Calu3 (cell line): ENCODE measurements at regions not wholly inside any gene's neighbourhood (a gene's known extent, or its start where the extent isn't known, plus 50 kb on each side); places are given as distances from the start of the nearest gene placed in this dataset.

Source experiments
- BruUV-seq: library from RNA; stranded (reverse); fragments of 400-500 nt; replicated peaks from 2 replicates; lab custom pipeline; 2021; lab: Mats Ljungman, UMichigan
- CTCF ChIA-PET: fragments of 300-600 bp; sonication (Branson Sonifier 250); formaldehyde crosslinking; loops from one replicate; lab custom pipeline; 2022; ENCODE audit warnings: antibody characterized with exemption; lab: Charles Lee
- DNase-seq: peaks from one replicate; pipeline ENCODE4 v3.0.0; 2022
- H3K27ac Mint-ChIP-seq: one replicate; pipeline ENCODE4 v1.8.0; 2022; ENCODE audit warnings: mixed read lengths; ENCODE audit not compliant: unreplicated experiment
- H3K27me3 Mint-ChIP-seq: one replicate; pipeline ENCODE4 v1.8.0; 2022; ENCODE audit warnings: mixed read lengths; ENCODE audit not compliant: unreplicated experiment
- H3K36me3 Mint-ChIP-seq: one replicate; pipeline ENCODE4 v1.8.0; 2022; ENCODE audit warnings: mild to moderate bottlenecking, moderate library complexity, mixed read lengths; ENCODE audit not compliant: insufficient read depth, unreplicated experiment
- H3K4me1 Mint-ChIP-seq: one replicate; pipeline ENCODE4 v1.8.0; 2022; ENCODE audit warnings: mild to moderate bottlenecking, low read depth, mixed read lengths; ENCODE audit not compliant: unreplicated experiment
- H3K4me3 Mint-ChIP-seq: one replicate; pipeline ENCODE4 v1.8.0; 2022; ENCODE audit warnings: mild to moderate bottlenecking, low read depth, moderate library complexity, mixed read lengths; ENCODE audit not compliant: unreplicated experiment
- H3K9me3 Mint-ChIP-seq: one replicate; pipeline ENCODE4 v1.8.0; 2022; ENCODE audit warnings: low read depth, mixed read lengths; ENCODE audit not compliant: unreplicated experiment
- intact Hi-C: fragments of 100-400 bp; cut with micrococcal nuclease; formaldehyde crosslinking; loops from one replicate; pipeline ENCODE4 v1.10.0; 2022; ENCODE audit not compliant: unreplicated experiment
- TF ChIP-seq, protein P1 (sequence below): fragments of 200-600 bp; IDR thresholded peaks from one replicate; pipeline ENCODE4 v1.8.0; 2022; ENCODE audit warnings: antibody characterized with exemption; ENCODE audit not compliant: unreplicated experiment

DNA sequence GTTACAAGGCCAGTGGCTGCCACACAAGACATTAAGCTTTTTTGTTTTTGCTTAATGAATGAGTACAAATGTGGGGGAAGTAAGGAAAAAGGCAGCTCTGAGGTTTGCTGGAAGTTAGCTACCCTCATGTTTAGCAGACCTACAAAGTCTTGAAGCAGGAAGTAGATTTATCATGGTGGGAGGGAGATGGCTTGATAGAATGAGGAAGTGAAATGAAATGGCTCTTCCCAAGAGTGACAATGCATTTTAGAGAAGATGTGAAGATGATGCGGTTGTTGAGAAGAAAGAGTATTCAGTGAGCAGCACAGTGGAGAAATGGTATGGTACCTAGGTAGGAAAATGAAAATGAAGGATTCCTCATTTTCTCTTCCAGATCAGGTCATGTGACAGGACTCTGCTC is 108.0 kb downstream of the SLIT2 start:
- Mint-ChIP-seq H3K4me3 (no peak overlapping the region), H3K27ac (no peak overlapping the region), H3K4me1 (no peaks in the 10 kb centered on the region), H3K36me3 (no peaks in the 10 kb centered on the region), H3K9me3 (no peaks in the 10 kb centered on the region), H3K27me3 (no peaks in the 10 kb centered on the region)
- no peak for DNase-seq
- no TSS peak for BruUV-seq
- TF ChIP-seq, protein P1, sequence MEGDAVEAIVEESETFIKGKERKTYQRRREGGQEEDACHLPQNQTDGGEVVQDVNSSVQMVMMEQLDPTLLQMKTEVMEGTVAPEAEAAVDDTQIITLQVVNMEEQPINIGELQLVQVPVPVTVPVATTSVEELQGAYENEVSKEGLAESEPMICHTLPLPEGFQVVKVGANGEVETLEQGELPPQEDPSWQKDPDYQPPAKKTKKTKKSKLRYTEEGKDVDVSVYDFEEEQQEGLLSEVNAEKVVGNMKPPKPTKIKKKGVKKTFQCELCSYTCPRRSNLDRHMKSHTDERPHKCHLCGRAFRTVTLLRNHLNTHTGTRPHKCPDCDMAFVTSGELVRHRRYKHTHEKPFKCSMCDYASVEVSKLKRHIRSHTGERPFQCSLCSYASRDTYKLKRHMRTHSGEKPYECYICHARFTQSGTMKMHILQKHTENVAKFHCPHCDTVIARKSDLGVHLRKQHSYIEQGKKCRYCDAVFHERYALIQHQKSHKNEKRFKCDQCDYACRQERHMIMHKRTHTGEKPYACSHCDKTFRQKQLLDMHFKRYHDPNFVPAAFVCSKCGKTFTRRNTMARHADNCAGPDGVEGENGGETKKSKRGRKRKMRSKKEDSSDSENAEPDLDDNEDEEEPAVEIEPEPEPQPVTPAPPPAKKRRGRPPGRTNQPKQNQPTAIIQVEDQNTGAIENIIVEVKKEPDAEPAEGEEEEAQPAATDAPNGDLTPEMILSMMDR: no peak
- intact Hi-C loops: no loop called here
- CTCF ChIA-PET: no interaction called here

DNA sequence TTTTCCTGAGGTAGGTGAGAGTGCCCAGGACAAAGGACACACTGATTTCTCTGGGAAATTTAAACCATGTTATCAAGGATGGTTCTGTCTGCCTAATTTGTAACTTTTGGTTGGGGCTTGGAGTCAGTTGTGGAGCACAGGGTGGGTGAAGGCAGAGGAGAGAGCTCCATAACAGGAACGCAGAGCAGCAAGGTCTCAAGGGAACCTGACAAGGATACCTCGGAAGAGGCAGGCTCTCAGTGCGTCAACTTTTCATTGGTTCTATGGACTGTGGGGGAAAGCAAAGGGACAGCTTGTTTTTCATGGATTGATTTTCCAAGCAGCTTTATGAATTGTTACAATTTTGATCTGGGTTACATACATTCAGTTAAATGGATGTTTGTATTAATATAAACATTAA is 110.4 kb downstream of the SLIT2 start:
- Mint-ChIP-seq H3K27me3 (no peaks in the 10 kb centered on the region), H3K36me3 (no peaks in the 10 kb centered on the region), H3K27ac (no peak overlapping the region), H3K4me3 (no peak overlapping the region), H3K4me1 (no peaks in the 10 kb centered on the region), H3K9me3 (no peaks in the 10 kb centered on the region)
- no peak for DNase-seq
- BruUV-seq: no TSS peak
- intact Hi-C loops: no loop called here
- CTCF ChIA-PET: no interaction called here
- TF ChIP-seq, protein P1: no peak

DNA sequence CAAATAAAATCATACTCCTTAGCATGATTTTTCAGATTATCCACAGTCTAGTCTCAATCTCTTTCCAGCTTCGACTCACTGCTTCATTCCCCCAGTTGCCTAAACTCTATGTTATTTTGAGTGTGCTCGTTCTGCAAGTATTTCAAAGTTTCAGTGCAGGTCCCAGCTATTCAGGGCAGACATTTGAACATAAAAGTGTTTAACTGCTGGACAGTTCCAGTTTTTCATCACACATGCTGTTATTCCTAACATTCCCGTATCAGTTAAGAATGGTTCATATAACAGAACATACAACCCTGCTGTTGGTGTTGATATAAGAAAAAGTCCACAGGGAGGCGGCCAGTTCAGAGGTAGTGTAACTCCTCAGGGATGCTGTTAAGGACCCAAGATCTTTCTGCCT is 113.3 kb downstream of the SLIT2 start:
- CTCF ChIA-PET: no interaction called here
- no peaks in the 10 kb centered on the region for H3K27me3 Mint-ChIP-seq
- H3K27ac Mint-ChIP-seq: no peak overlapping the region
- intact Hi-C loops: no loop called here
- H3K4me3 Mint-ChIP-seq: no peak overlapping the region
- H3K9me3 Mint-ChIP-seq: no peaks in the 10 kb centered on the region
- TF ChIP-seq, protein P1: no peak
- H3K4me1 Mint-ChIP-seq: no peaks in the 10 kb centered on the region
- H3K36me3 Mint-ChIP-seq: no peaks in the 10 kb centered on the region
- DNase-seq: no peak
- BruUV-seq: no TSS peak

DNA sequence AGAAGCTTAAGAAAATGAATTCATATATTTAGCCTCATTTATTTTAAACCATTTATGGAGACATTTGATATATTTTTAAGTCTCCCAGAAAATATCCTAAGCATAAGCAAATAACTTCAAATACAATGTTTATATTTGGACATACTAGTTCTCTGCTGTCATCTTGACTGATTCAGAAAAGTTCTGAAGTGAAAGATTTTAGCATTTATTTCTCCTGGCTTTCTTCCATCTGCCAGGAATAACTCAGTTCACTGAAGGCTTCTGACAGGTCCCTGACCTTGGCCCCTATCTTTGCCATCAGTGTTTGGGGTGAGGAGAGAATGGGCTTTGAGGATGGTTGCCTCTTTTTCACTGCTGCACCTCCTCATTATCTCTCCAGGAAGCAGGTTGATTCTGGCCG is 115.7 kb downstream of the SLIT2 start:
- CTCF ChIA-PET: no interaction called here
- Mint-ChIP-seq H3K4me3 (no peak overlapping the region), H3K4me1 (no peaks in the 10 kb centered on the region), H3K27me3 (no peaks in the 10 kb centered on the region), H3K9me3 (no peaks in the 10 kb centered on the region), H3K27ac (no peak overlapping the region), H3K36me3 (no peaks in the 10 kb centered on the region)
- TF ChIP-seq, protein P1: no peak
- BruUV-seq: no TSS peak
- no peak for DNase-seq
- intact Hi-C loops: no loop called here
